HCT116 (cell line): ENCODE measurements at regions not wholly inside any gene's neighbourhood (a gene's known extent, or its start where the extent isn't known, plus 50 kb on each side); places are given as distances from the start of the nearest gene placed in this dataset.

ENCODE experiments used
- ATAC-seq: fragments of 200-7000 bp; cut with Tn5 transposase; 2 replicates; pipeline ENCODE4 v1.9.1; 2020; ENCODE audit warnings: mild to moderate bottlenecking, moderate library complexity
- BruUV-seq: library from RNA; stranded (reverse); fragments of 400-500 nt; replicated peaks from 2 replicates; lab custom pipeline; 2021; lab: Mats Ljungman, UMichigan
- CTCF ChIA-PET: fragments of 300-600 bp; sonication (Branson Sonifier 250); formaldehyde crosslinking; loops from one replicate; lab custom pipeline; 2021; ENCODE audit warnings: antibody characterized with exemption; lab: Charles Lee
- POLR2A ChIA-PET: fragments of 300-600, 350-600 bp; sonication (Branson Sonifier 250); formaldehyde crosslinking; loops from one replicate; lab custom pipeline; 2021; ENCODE audit warnings: antibody characterized with exemption; lab: Charles Lee
- RAD21 ChIA-PET, 2 experiments: fragments of 300-600 bp; sonication (Branson Sonifier 250); formaldehyde crosslinking; loops; one replicate each; lab custom pipeline; 2023; ENCODE audit warnings: low total read pairs in 2 of 2; ENCODE audit not compliant: uncharacterized antibody in 2 of 2, unreplicated experiment in 2 of 2, low non-redundant PET in 1 of 2; lab: Charles Lee
- DNase-seq: peaks from one replicate; pipeline ENCODE4 v3.0.0-alpha.2; 2010; ENCODE audit warnings: low read depth, low spot score
- H2AFZ ChIP-seq: fragments of 200-600 bp; shearing (Covaris generic), sonication (generic); 2 replicates; pipeline ENCODE4 v1.6.1; 2017; ENCODE audit warnings: low read depth, mixed run types, mixed read lengths, antibody characterized with exemption, low read length; ENCODE audit not compliant: poor library complexity, severe bottlenecking
- H3K27ac ChIP-seq: 2 replicates; pipeline ENCODE4 v1.5.1; 2012; ENCODE audit warnings: low read depth, low read length
- H3K27me3 ChIP-seq: fragments of 200-600 bp; sonication (generic); 2 replicates; pipeline ENCODE4 v1.6.1; 2016; ENCODE audit warnings: mixed run types, low read length, mixed read lengths; ENCODE audit not compliant: insufficient read depth
- H3K36me3 ChIP-seq, 2 experiments: fragments of 200-500 bp in 1 of 2; fragments of 200-600 bp in 1 of 2; sonication (Bioruptor generic) in 1 of 2; sonication (generic) in 1 of 2; 2 replicates each; pipeline versions ENCODE4 v1.5.1 to v1.6.1; 2014 to 2016; ENCODE audit warnings: low read length in 2 of 2, inconsistent platforms in 1 of 2, mixed read lengths in 1 of 2, mixed run types in 1 of 2; ENCODE audit not compliant: insufficient read depth in 2 of 2, control insufficient read depth in 1 of 2
- H3K4me1 ChIP-seq, 2 experiments: fragments of 200-600 bp in 1 of 2; sonication (generic) in 1 of 2; 2 replicates each; pipeline versions ENCODE4 v1.5.1 to v1.6.1; 2012 to 2017; ENCODE audit warnings: low read length in 2 of 2, inconsistent platforms in 1 of 2, mild to moderate bottlenecking in 1 of 2, mixed read lengths in 1 of 2, mixed run types in 1 of 2, moderate library complexity in 1 of 2; ENCODE audit not compliant: insufficient read depth in 2 of 2, control insufficient read depth in 1 of 2
- H3K4me2 ChIP-seq: fragments of 200-600 bp; sonication (generic); 2 replicates; pipeline ENCODE4 v1.6.1; 2017; ENCODE audit warnings: mixed run types, low read length, mixed read lengths
- H3K4me3 ChIP-seq, 2 experiments: fragments of 200-600 bp in 1 of 2; sonication (generic) in 1 of 2; replicated peaks in 1 of 2; 2 replicates each; pipeline ENCODE4 v1.5.1; 2011 to 2016; ENCODE audit warnings: low read length in 2 of 2, control low read depth in 1 of 2, low read depth in 1 of 2, mild to moderate bottlenecking in 1 of 2, mixed read lengths in 1 of 2, mixed run types in 1 of 2
- H3K79me2 ChIP-seq: fragments of 200-600 bp; sonication (generic); 2 replicates; pipeline ENCODE4 v1.6.1; 2017; ENCODE audit warnings: mild to moderate bottlenecking, mixed run types, low read length, moderate library complexity, mixed read lengths; ENCODE audit not compliant: insufficient read depth
- H3K9ac ChIP-seq: fragments of 200-600 bp; sonication (generic); 2 replicates; pipeline ENCODE4 v1.6.1; 2016; ENCODE audit warnings: low read length, mixed read lengths
- H3K9me2 ChIP-seq: fragments of 200-600 bp; sonication (generic), shearing (Covaris generic); 2 replicates; pipeline ENCODE4 v1.6.1; 2017; ENCODE audit warnings: mixed run types, mild to moderate bottlenecking, moderate library complexity; ENCODE audit not compliant: insufficient read depth
- H3K9me3 ChIP-seq, 2 experiments: fragments of 200-500 bp in 1 of 2; fragments of 200-600 bp in 1 of 2; sonication (Bioruptor generic) in 1 of 2; sonication (generic) in 1 of 2; 2 replicates each; pipeline ENCODE4 v1.6.1; 2014 to 2017; ENCODE audit warnings: low read length in 2 of 2, mixed read lengths in 2 of 2, inconsistent platforms in 1 of 2, low read depth in 1 of 2, mild to moderate bottlenecking in 1 of 2, mixed run types in 1 of 2, moderate library complexity in 1 of 2; ENCODE audit not compliant: control insufficient read depth in 1 of 2, insufficient read depth in 1 of 2
- H4K20me1 ChIP-seq: fragments of 200-600 bp; sonication (generic), shearing (Covaris generic); 2 replicates; pipeline ENCODE4 v1.6.1; 2017; ENCODE audit warnings: mixed run types, mild to moderate bottlenecking, moderate library complexity; ENCODE audit not compliant: insufficient read depth
- CEBPB ChIP-seq: IDR thresholded peaks from 2 replicates; pipeline ENCODE4 v1.6.1; 2012; ENCODE audit warnings: low read depth
- EZH2 ChIP-seq: fragments of 200-600 bp; sonication (generic); IDR thresholded peaks from 2 replicates; pipeline ENCODE4 v1.6.1; 2017; ENCODE audit warnings: antibody characterized with exemption, mixed run types
- ZFX ChIP-seq: fragments of 450-650 bp; IDR thresholded peaks from 2 replicates; pipeline ENCODE4 v1.6.1; 2017
- ZNF274 ChIP-seq: fragments of 200-500 bp; sonication (Bioruptor generic); IDR thresholded peaks from 2 replicates; pipeline ENCODE4 v1.6.1; 2014; ENCODE audit warnings: mild to moderate bottlenecking, low read depth, low read length, inconsistent platforms
- intact Hi-C: fragments of 100-400 bp; cut with micrococcal nuclease; formaldehyde crosslinking; loops from 2 replicates; pipeline ENCODE4 v1.10.0; 2022
- TF ChIP-seq, protein P1 (sequence below): IDR thresholded peaks from 2 replicates; pipeline ENCODE4 v1.6.1; 2012; ENCODE audit warnings: low read depth

- TF ChIP-seq ZNF274 = no peak
Observed at GRCh38 chr18:30499721-30500120, 542.8 kb downstream of the DSC3 start (continued).

DNA sequence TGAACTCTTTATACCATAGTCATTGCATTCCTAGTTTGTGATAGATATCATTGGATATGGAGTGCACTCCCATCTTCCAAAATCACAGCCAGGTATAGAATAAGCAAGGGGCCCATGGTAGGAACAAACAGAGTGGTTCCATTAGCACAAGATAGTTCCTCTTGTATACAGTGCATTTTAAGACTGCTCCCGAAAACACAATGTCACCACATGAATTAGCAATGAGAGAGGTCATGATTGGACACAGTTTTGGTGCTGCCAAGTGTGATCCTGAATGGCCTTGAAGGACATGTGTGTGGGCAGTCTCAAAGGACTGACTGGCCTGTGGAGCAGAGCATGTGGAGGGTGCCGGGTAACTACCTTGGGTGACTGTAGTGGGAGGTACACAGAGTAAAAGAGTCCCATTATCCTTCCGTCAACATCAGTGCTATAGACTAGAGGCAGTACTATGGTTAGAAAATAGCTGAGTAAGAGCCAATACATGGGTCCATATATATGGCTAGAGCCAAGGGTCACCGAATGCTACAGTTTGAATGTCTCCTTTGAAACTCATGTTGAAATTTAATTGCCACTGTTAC is 549.9 kb downstream of the DSC3 start:
- H3K9me2 ChIP-seq = no peaks in the 10 kb centered on the region
- ATAC-seq (no peak), DNase-seq (no peak)
- H3K27me3 ChIP-seq = no peaks in the 10 kb centered on the region
- H3K4me1 ChIP-seq = no peaks in the 10 kb centered on the region
- ChIA-PET CTCF (no interaction called here), POLR2A (no interaction called here), RAD21 (no interaction called here)
- TF ChIP-seq CEBPB (no peak), EZH2 (no peak), ZFX (no peak)
- TF ChIP-seq, protein P1, sequence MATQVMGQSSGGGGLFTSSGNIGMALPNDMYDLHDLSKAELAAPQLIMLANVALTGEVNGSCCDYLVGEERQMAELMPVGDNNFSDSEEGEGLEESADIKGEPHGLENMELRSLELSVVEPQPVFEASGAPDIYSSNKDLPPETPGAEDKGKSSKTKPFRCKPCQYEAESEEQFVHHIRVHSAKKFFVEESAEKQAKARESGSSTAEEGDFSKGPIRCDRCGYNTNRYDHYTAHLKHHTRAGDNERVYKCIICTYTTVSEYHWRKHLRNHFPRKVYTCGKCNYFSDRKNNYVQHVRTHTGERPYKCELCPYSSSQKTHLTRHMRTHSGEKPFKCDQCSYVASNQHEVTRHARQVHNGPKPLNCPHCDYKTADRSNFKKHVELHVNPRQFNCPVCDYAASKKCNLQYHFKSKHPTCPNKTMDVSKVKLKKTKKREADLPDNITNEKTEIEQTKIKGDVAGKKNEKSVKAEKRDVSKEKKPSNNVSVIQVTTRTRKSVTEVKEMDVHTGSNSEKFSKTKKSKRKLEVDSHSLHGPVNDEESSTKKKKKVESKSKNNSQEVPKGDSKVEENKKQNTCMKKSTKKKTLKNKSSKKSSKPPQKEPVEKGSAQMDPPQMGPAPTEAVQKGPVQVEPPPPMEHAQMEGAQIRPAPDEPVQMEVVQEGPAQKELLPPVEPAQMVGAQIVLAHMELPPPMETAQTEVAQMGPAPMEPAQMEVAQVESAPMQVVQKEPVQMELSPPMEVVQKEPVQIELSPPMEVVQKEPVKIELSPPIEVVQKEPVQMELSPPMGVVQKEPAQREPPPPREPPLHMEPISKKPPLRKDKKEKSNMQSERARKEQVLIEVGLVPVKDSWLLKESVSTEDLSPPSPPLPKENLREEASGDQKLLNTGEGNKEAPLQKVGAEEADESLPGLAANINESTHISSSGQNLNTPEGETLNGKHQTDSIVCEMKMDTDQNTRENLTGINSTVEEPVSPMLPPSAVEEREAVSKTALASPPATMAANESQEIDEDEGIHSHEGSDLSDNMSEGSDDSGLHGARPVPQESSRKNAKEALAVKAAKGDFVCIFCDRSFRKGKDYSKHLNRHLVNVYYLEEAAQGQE = no peak
- H4K20me1 ChIP-seq = no peaks in the 10 kb centered on the region
- BruUV-seq = no TSS peak
- H3K9me3 ChIP-seq = no peaks in the 10 kb centered on the region; a peak in 1 of 4 replicates
- intact Hi-C loops = no loop called here
- no peak overlapping the region for H3K9ac ChIP-seq
- H3K79me2 ChIP-seq = no peaks in the 10 kb centered on the region
- no peak overlapping the region for H3K4me3 ChIP-seq
- no peak overlapping the region for H3K4me2 ChIP-seq
- no peak overlapping the region for H3K27ac ChIP-seq
- H2AFZ ChIP-seq = no peak overlapping the region
- no peaks in the 10 kb centered on the region for H3K36me3 ChIP-seq
